HCT116 (cell line): ENCODE measurements at regions not wholly inside any gene's neighbourhood (a gene's known extent, or its start where the extent isn't known, plus 50 kb on each side); places are given as distances from the start of the nearest gene placed in this dataset.

Source experiments
- ATAC-seq: fragments of 200-7000 bp; cut with Tn5 transposase; 2 replicates; pipeline ENCODE4 v1.9.1; 2020; ENCODE audit warnings: mild to moderate bottlenecking, moderate library complexity
- BruUV-seq: library from RNA; stranded (reverse); fragments of 400-500 nt; replicated peaks from 2 replicates; lab custom pipeline; 2021; lab: Mats Ljungman, UMichigan
- CTCF ChIA-PET: fragments of 300-600 bp; sonication (Branson Sonifier 250); formaldehyde crosslinking; loops from one replicate; lab custom pipeline; 2021; ENCODE audit warnings: antibody characterized with exemption; lab: Charles Lee
- POLR2A ChIA-PET: fragments of 300-600, 350-600 bp; sonication (Branson Sonifier 250); formaldehyde crosslinking; loops from one replicate; lab custom pipeline; 2021; ENCODE audit warnings: antibody characterized with exemption; lab: Charles Lee
- RAD21 ChIA-PET, 2 experiments: fragments of 300-600 bp; sonication (Branson Sonifier 250); formaldehyde crosslinking; loops; one replicate each; lab custom pipeline; 2023; ENCODE audit warnings: low total read pairs in 2 of 2; ENCODE audit not compliant: uncharacterized antibody in 2 of 2, unreplicated experiment in 2 of 2, low non-redundant PET in 1 of 2; lab: Charles Lee
- DNase-seq: peaks from one replicate; pipeline ENCODE4 v3.0.0-alpha.2; 2010; ENCODE audit warnings: low read depth, low spot score
- H2AFZ ChIP-seq: fragments of 200-600 bp; shearing (Covaris generic), sonication (generic); 2 replicates; pipeline ENCODE4 v1.6.1; 2017; ENCODE audit warnings: low read depth, mixed run types, mixed read lengths, antibody characterized with exemption, low read length; ENCODE audit not compliant: poor library complexity, severe bottlenecking
- H3K27ac ChIP-seq: 2 replicates; pipeline ENCODE4 v1.5.1; 2012; ENCODE audit warnings: low read depth, low read length
- H3K27me3 ChIP-seq: fragments of 200-600 bp; sonication (generic); 2 replicates; pipeline ENCODE4 v1.6.1; 2016; ENCODE audit warnings: mixed run types, low read length, mixed read lengths; ENCODE audit not compliant: insufficient read depth
- H3K36me3 ChIP-seq, 2 experiments: fragments of 200-500 bp in 1 of 2; fragments of 200-600 bp in 1 of 2; sonication (Bioruptor generic) in 1 of 2; sonication (generic) in 1 of 2; 2 replicates each; pipeline versions ENCODE4 v1.5.1 to v1.6.1; 2014 to 2016; ENCODE audit warnings: low read length in 2 of 2, inconsistent platforms in 1 of 2, mixed read lengths in 1 of 2, mixed run types in 1 of 2; ENCODE audit not compliant: insufficient read depth in 2 of 2, control insufficient read depth in 1 of 2
- H3K4me1 ChIP-seq, 2 experiments: fragments of 200-600 bp in 1 of 2; sonication (generic) in 1 of 2; 2 replicates each; pipeline versions ENCODE4 v1.5.1 to v1.6.1; 2012 to 2017; ENCODE audit warnings: low read length in 2 of 2, inconsistent platforms in 1 of 2, mild to moderate bottlenecking in 1 of 2, mixed read lengths in 1 of 2, mixed run types in 1 of 2, moderate library complexity in 1 of 2; ENCODE audit not compliant: insufficient read depth in 2 of 2, control insufficient read depth in 1 of 2
- H3K4me2 ChIP-seq: fragments of 200-600 bp; sonication (generic); 2 replicates; pipeline ENCODE4 v1.6.1; 2017; ENCODE audit warnings: mixed run types, low read length, mixed read lengths
- H3K4me3 ChIP-seq, 2 experiments: fragments of 200-600 bp in 1 of 2; sonication (generic) in 1 of 2; replicated peaks in 1 of 2; 2 replicates each; pipeline ENCODE4 v1.5.1; 2011 to 2016; ENCODE audit warnings: low read length in 2 of 2, control low read depth in 1 of 2, low read depth in 1 of 2, mild to moderate bottlenecking in 1 of 2, mixed read lengths in 1 of 2, mixed run types in 1 of 2
- H3K79me2 ChIP-seq: fragments of 200-600 bp; sonication (generic); 2 replicates; pipeline ENCODE4 v1.6.1; 2017; ENCODE audit warnings: mild to moderate bottlenecking, mixed run types, low read length, moderate library complexity, mixed read lengths; ENCODE audit not compliant: insufficient read depth
- H3K9ac ChIP-seq: fragments of 200-600 bp; sonication (generic); 2 replicates; pipeline ENCODE4 v1.6.1; 2016; ENCODE audit warnings: low read length, mixed read lengths
- H3K9me2 ChIP-seq: fragments of 200-600 bp; sonication (generic), shearing (Covaris generic); 2 replicates; pipeline ENCODE4 v1.6.1; 2017; ENCODE audit warnings: mixed run types, mild to moderate bottlenecking, moderate library complexity; ENCODE audit not compliant: insufficient read depth
- H3K9me3 ChIP-seq, 2 experiments: fragments of 200-500 bp in 1 of 2; fragments of 200-600 bp in 1 of 2; sonication (Bioruptor generic) in 1 of 2; sonication (generic) in 1 of 2; 2 replicates each; pipeline ENCODE4 v1.6.1; 2014 to 2017; ENCODE audit warnings: low read length in 2 of 2, mixed read lengths in 2 of 2, inconsistent platforms in 1 of 2, low read depth in 1 of 2, mild to moderate bottlenecking in 1 of 2, mixed run types in 1 of 2, moderate library complexity in 1 of 2; ENCODE audit not compliant: control insufficient read depth in 1 of 2, insufficient read depth in 1 of 2
- H4K20me1 ChIP-seq: fragments of 200-600 bp; sonication (generic), shearing (Covaris generic); 2 replicates; pipeline ENCODE4 v1.6.1; 2017; ENCODE audit warnings: mixed run types, mild to moderate bottlenecking, moderate library complexity; ENCODE audit not compliant: insufficient read depth
- ATF3 ChIP-seq: IDR thresholded peaks from 2 replicates; pipeline ENCODE4 v1.6.1; 2012
- CTCF ChIP-seq, 3 experiments: fragments of 200-600 bp in 1 of 3; sonication (generic) in 1 of 3; IDR thresholded peaks in 2 of 3; conservative IDR thresholded peaks in 1 of 3; 2 replicates each; pipeline ENCODE4 v1.5.1; 2012 to 2017; ENCODE audit warnings: low read depth in 2 of 3, low read length in 2 of 3, antibody characterized with exemption in 1 of 3, borderline replicate concordance in 1 of 3, control low read depth in 1 of 3, mild to moderate bottlenecking in 1 of 3, mixed read lengths in 1 of 3, mixed run types in 1 of 3, moderate library complexity in 1 of 3; ENCODE audit not compliant: insufficient read depth in 1 of 3
- EGR1 ChIP-seq: IDR thresholded peaks from 2 replicates; pipeline ENCODE4 v1.6.1; 2012; ENCODE audit warnings: low read depth
- MAX ChIP-seq: IDR thresholded peaks from 2 replicates; pipeline ENCODE4 v1.6.1; 2012
- POLR2A ChIP-seq: IDR thresholded peaks from 2 replicates; pipeline ENCODE4 v1.7.0; 2011; ENCODE audit warnings: borderline replicate concordance; ENCODE audit not compliant: insufficient read depth, insufficient read length; ENCODE audit errors: extremely low read depth
- POLR2AphosphoS5 ChIP-seq: IDR thresholded peaks from 2 replicates; pipeline ENCODE4 v1.6.1; 2011; ENCODE audit warnings: mild to moderate bottlenecking, low read depth, low read length, moderate library complexity
- RAD21 ChIP-seq: IDR thresholded peaks from 2 replicates; pipeline ENCODE4 v1.6.1; 2012; ENCODE audit warnings: low read depth, mild to moderate bottlenecking
- SIN3A ChIP-seq: IDR thresholded peaks from 2 replicates; pipeline ENCODE4 v1.6.1; 2012; ENCODE audit warnings: low read depth
- SRF ChIP-seq: IDR thresholded peaks from 2 replicates; pipeline ENCODE4 v1.6.1; 2012; ENCODE audit warnings: low read depth
- TCF7L2 ChIP-seq: IDR thresholded peaks from 2 replicates; pipeline ENCODE4 v1.7.0; 2011; ENCODE audit warnings: borderline replicate concordance, inconsistent platforms; ENCODE audit not compliant: insufficient read depth, insufficient read length; ENCODE audit errors: extremely low read depth
- YY1 ChIP-seq: IDR thresholded peaks from 2 replicates; pipeline ENCODE4 v1.6.1; 2011; ENCODE audit warnings: low read length, low read depth, moderate library complexity, mild to moderate bottlenecking; ENCODE audit not compliant: insufficient replicate concordance; ENCODE audit errors: extremely low read depth
- ZBTB33 ChIP-seq: IDR thresholded peaks from 2 replicates; pipeline ENCODE4 v1.6.1; 2011; ENCODE audit warnings: mild to moderate bottlenecking, low read length, moderate library complexity; ENCODE audit not compliant: insufficient replicate concordance; ENCODE audit errors: extremely low read depth
- intact Hi-C: fragments of 100-400 bp; cut with micrococcal nuclease; formaldehyde crosslinking; loops from 2 replicates; pipeline ENCODE4 v1.10.0; 2022

GRCh38 chr21:23292292-23292691, 2294.1 kb downstream of the NCAM2 start:
- CTCF ChIA-PET = no interaction called here
- POLR2A ChIA-PET = no interaction called here
- H3K36me3 ChIP-seq = no peaks in the 10 kb centered on the region
- intact Hi-C loops = no loop called here
- RAD21 ChIA-PET = no interaction called here
- no peak for DNase-seq
- H3K4me1 ChIP-seq = no peaks in the 10 kb centered on the region
- H3K4me2 ChIP-seq = no peak overlapping the region
- H3K9me3 ChIP-seq = peaks cover 0 to 18% of the 10 kb centered on the region in 2 experiments; a peak in 2 of 4 replicates
- H3K79me2 ChIP-seq = no peaks in the 10 kb centered on the region
- H3K4me3 ChIP-seq = no peak overlapping the region
- BruUV-seq = no TSS peak
- ATAC-seq = no peak
- no peak overlapping the region for H2AFZ ChIP-seq
- no peaks in the 10 kb centered on the region for H4K20me1 ChIP-seq
- H3K27me3 ChIP-seq = no peaks in the 10 kb centered on the region
- no peaks in the 10 kb centered on the region for H3K9me2 ChIP-seq
- no peak overlapping the region for H3K9ac ChIP-seq
- H3K27ac ChIP-seq = no peak overlapping the region
- no peak for TF ChIP-seq SIN3A
- no peak for TF ChIP-seq TCF7L2
- TF ChIP-seq EGR1 = no peak
- TF ChIP-seq YY1 = no peak
- no peak for TF ChIP-seq CTCF (IDR thresholded peaks at IDR 0.05 in 2 of 3, conservative IDR thresholded peaks at IDR 0.05 in 1 of 3; ENCODE audit: borderline replicate concordance in 1 of 3, insufficient read depth in 1 of 3, low read depth in 2 of 3, low read length in 2 of 3)
- no peak for TF ChIP-seq POLR2AphosphoS5
- no peak for TF ChIP-seq MAX
- no peak for TF ChIP-seq SRF
- TF ChIP-seq ATF3 = no peak
- TF ChIP-seq RAD21 = no peak
- no peak for TF ChIP-seq POLR2A
- TF ChIP-seq ZBTB33 = no peak
- TF ChIP-seq, all 23 proteins: peak for 0
